GM12878 (cell line): ENCODE measurements at regions not wholly inside any gene's neighbourhood (a gene's known extent, or its start where the extent isn't known, plus 50 kb on each side); places are given as distances from the start of the nearest gene placed in this dataset.

Experiments
- ATAC-seq: fragments of 200-7000 bp; cut with Tn5 transposase; 3 replicates; pipeline ENCODE4 v1.9.1; 2020; ENCODE audit warnings: mild to moderate bottlenecking, moderate library complexity
- BruUV-seq: library from RNA; stranded (reverse); fragments of 400-500 nt; replicated peaks from 2 replicates; lab custom pipeline; 2021; lab: Mats Ljungman, UMichigan
- CTCF ChIA-PET: fragments of 300-600 bp; sonication (Branson Sonifier 250); formaldehyde crosslinking; extraction: SDS; loops from one replicate; lab custom pipeline; 2021; ENCODE audit warnings: inconsistent platforms; lab: Yijun Ruan, JAX
- POLR2A ChIA-PET: fragments of 350-600 bp; formaldehyde crosslinking; extraction: SDS; loops from one replicate; lab custom pipeline; 2021; ENCODE audit warnings: inconsistent platforms; lab: Charles Lee
- RAD21 ChIA-PET: fragments of 300-600 bp; sonication (Branson Sonifier 250); formaldehyde crosslinking; loops from one replicate; lab custom pipeline; 2023; ENCODE audit warnings: antibody characterized with exemption; ENCODE audit not compliant: unreplicated experiment; lab: Charles Lee
- SMC1A ChIA-PET: fragments of 300-600 bp; sonication (Branson Sonifier 250); formaldehyde crosslinking; loops from one replicate; lab custom pipeline; 2023; ENCODE audit not compliant: unreplicated experiment, uncharacterized antibody; lab: Charles Lee
- DNase-seq: peaks from one replicate; pipeline ENCODE4 v3.0.0-alpha.2; 2011; ENCODE audit warnings: low read depth, low spot score
- FAIRE-seq: peaks from 3 replicates; lab custom pipeline; 2011; peaks lifted over from hg19 to GRCh38; lab: Jason Lieb, UNC
- H2AFZ ChIP-seq: 2 replicates; pipeline ENCODE4 v1.6.0; 2011; ENCODE audit warnings: low read depth, low read length, control low read depth; ENCODE audit not compliant: control insufficient read depth
- H3K27ac ChIP-seq: 2 replicates; pipeline ENCODE4 v1.5.1; 2011; ENCODE audit warnings: control low read depth; ENCODE audit not compliant: control insufficient read depth, insufficient read depth
- H3K27me3 ChIP-seq, 2 experiments: replicated peaks in 1 of 2; 2 replicates each; pipeline versions ENCODE4 v1.6.0 to v1.6.1; 2011; ENCODE audit warnings: low read length in 1 of 2; ENCODE audit not compliant: control insufficient read depth in 2 of 2, insufficient read depth in 2 of 2
- H3K36me3 ChIP-seq, 2 experiments: 2 replicates each; pipeline ENCODE4 v1.5.1; 2011; ENCODE audit warnings: low read length in 1 of 2; ENCODE audit not compliant: control insufficient read depth in 2 of 2, insufficient read depth in 2 of 2
- H3K4me1 ChIP-seq: 2 replicates; pipeline ENCODE4 v1.6.1; 2011; ENCODE audit warnings: mild to moderate bottlenecking, low read length, moderate library complexity, mixed read lengths; ENCODE audit not compliant: control insufficient read depth, insufficient read depth
- H3K4me2 ChIP-seq: 2 replicates; pipeline ENCODE4 v1.6.0; 2011; ENCODE audit warnings: control low read depth; ENCODE audit not compliant: control insufficient read depth, insufficient read depth
- H3K4me3 ChIP-seq: fragments of 200-600 bp; sonication (generic); 2 replicates; pipeline ENCODE4 v1.5.1; 2016
- H3K79me2 ChIP-seq: 2 replicates; pipeline ENCODE4 v1.6.0; 2011; ENCODE audit warnings: low read length; ENCODE audit not compliant: control insufficient read depth, insufficient read depth
- H3K9ac ChIP-seq: 2 replicates; pipeline ENCODE4 v1.8.0; 2011; ENCODE audit warnings: low read length, control low read depth, mixed read lengths; ENCODE audit not compliant: control insufficient read depth, insufficient read depth
- H3K9me3 ChIP-seq: replicated peaks from 3 replicates; pipeline ENCODE4 v1.5.1; 2011; ENCODE audit warnings: mild to moderate bottlenecking, low read length; ENCODE audit not compliant: control insufficient read depth, insufficient read depth
- H4K20me1 ChIP-seq: 2 replicates; pipeline ENCODE4 v1.6.0; 2011; ENCODE audit not compliant: control insufficient read depth, insufficient read depth
- CREM ChIP-seq: IDR thresholded peaks from 2 replicates; pipeline ENCODE4 v1.6.1; 2014; ENCODE audit warnings: antibody characterized with exemption, low read depth
- HDAC2 ChIP-seq: fragments of 200-600 bp; sonication (generic); IDR thresholded peaks from 2 replicates; pipeline ENCODE4 v1.6.1; 2017
- IKZF1 ChIP-seq: fragments of 450-650 bp; conservative IDR thresholded peaks from 2 replicates; pipeline ENCODE4 v1.6.1; 2017; ENCODE audit warnings: antibody characterized with exemption, mild to moderate bottlenecking
- NFYA ChIP-seq: IDR thresholded peaks from 2 replicates; pipeline ENCODE4 v1.6.1; 2011; ENCODE audit warnings: low read depth, mild to moderate bottlenecking, low read length, improper control_type of control experiment, borderline replicate concordance
- NFYB ChIP-seq: IDR thresholded peaks from 2 replicates; pipeline ENCODE4 v1.6.1; 2011; ENCODE audit warnings: low read depth, mild to moderate bottlenecking, low read length, improper control_type of control experiment, moderate library complexity; ENCODE audit not compliant: insufficient read depth
- NKRF ChIP-seq: fragments of 450-650 bp; conservative IDR thresholded peaks from 2 replicates; pipeline ENCODE4 v1.6.1; 2017; ENCODE audit warnings: mild to moderate bottlenecking, moderate library complexity
- PML ChIP-seq: IDR thresholded peaks from 2 replicates; pipeline ENCODE4 v1.6.1; 2012; ENCODE audit warnings: low read length, inconsistent platforms
- POLR2AphosphoS5 ChIP-seq: IDR thresholded peaks from 2 replicates; pipeline ENCODE4 v1.6.1; 2011; ENCODE audit warnings: mild to moderate bottlenecking, low read length, inconsistent platforms
- SIX5 ChIP-seq: IDR thresholded peaks from 2 replicates; pipeline ENCODE4 v1.6.1; 2011; ENCODE audit warnings: mild to moderate bottlenecking, low read depth, low read length, moderate library complexity; ENCODE audit not compliant: severe bottlenecking
- SREBF1 ChIP-seq: IDR thresholded peaks from 2 replicates; pipeline ENCODE4 v1.6.1; 2012; ENCODE audit warnings: mild to moderate bottlenecking, low read length
- SUPT20H ChIP-seq: IDR thresholded peaks from 2 replicates; pipeline ENCODE4 v1.6.1; 2011; ENCODE audit warnings: low read depth, mild to moderate bottlenecking, low read length, moderate library complexity, borderline replicate concordance; ENCODE audit not compliant: control insufficient read depth
- TAF1 ChIP-seq: IDR thresholded peaks from 2 replicates; pipeline ENCODE4 v1.6.1; 2011; ENCODE audit warnings: mild to moderate bottlenecking, low read depth, low read length, borderline replicate concordance
- YY1 ChIP-seq: IDR thresholded peaks from 2 replicates; pipeline ENCODE4 v1.6.1; 2011; ENCODE audit warnings: low read depth, mild to moderate bottlenecking, low read length
- ZNF207 ChIP-seq: fragments of 450-650 bp; IDR thresholded peaks from 2 replicates; pipeline ENCODE4 v1.6.1; 2014; ENCODE audit warnings: antibody characterized with exemption, mild to moderate bottlenecking, borderline replicate concordance
- ZSCAN29 ChIP-seq: fragments of 450-650 bp; IDR thresholded peaks from 2 replicates; pipeline ENCODE4 v1.6.1; 2017; ENCODE audit warnings: mild to moderate bottlenecking, moderate library complexity
- WGBS: methylation state at CpG from one replicate; pipeline ENCODE4 v1.1.6; 2016; ENCODE audit warnings: low lambda C conversion rate; ENCODE audit not compliant: insufficient replicate concordance, insufficient coverage; ENCODE audit errors: missing lambda C conversion rate; 5-methylcytosine and 5-hydroxymethylcytosine counted together
- in situ Hi-C: fragments of 300-500 bp; cut with MboI; formaldehyde crosslinking; loops from 9 replicates; pipeline ENCODE4 v1.14.3; 2018; ENCODE audit warnings: mixed read lengths
- intact Hi-C: fragments of 100-400 bp; cut with micrococcal nuclease; formaldehyde crosslinking; loops from one replicate; pipeline ENCODE4 v1.14.2; 2022; ENCODE audit not compliant: unreplicated experiment
- TF ChIP-seq, protein P1 (sequence below), 3 experiments: IDR thresholded peaks in 2 of 3; conservative IDR thresholded peaks in 1 of 3; 2 replicates each; pipeline ENCODE4 v1.5.1; 2011; ENCODE audit warnings: low read depth in 3 of 3, low read length in 3 of 3, mild to moderate bottlenecking in 3 of 3, control low read depth in 2 of 3, moderate library complexity in 2 of 3, inconsistent platforms in 1 of 3, mixed read lengths in 1 of 3; ENCODE audit not compliant: control insufficient read depth in 2 of 3, insufficient read depth in 1 of 3; ENCODE audit errors: extremely low read depth in 1 of 3

- CTCF ChIA-PET = interaction anchor here (2.0 kb wide), 1 partner anchor 10 kb away, joined by 4 read pairs; no protein-coding TSS in a partner anchor
- BruUV-seq = no TSS peak
- no peak for FAIRE-seq
These were observed 680.0 kb downstream of the EPHA4 start for GRCh38 chr2:220892018-220892634.

DNA sequence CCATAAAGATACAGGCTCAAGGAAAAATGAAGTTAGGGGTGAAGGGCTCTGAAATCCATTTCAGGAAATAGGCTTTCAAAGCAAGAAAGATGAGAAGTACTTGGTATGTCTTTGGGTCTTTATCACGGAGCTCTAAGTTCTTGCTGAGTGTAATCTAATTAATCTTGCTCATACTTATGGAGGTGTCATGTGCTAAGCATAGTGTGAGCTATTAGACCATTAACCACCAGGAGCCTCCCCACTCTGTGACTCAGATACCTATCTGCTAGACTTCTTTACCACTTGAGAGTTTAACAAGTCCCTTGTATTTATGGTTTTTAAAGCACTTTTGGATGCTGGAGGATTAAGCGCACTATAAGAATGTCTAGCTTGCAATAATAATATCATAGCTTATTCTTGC lies 678.7 kb downstream of the EPHA4 start:
- Histone ChIP-seq H3K27me3 (no peaks in the 10 kb centered on the region), H3K4me1 (no peaks in the 10 kb centered on the region), H3K4me3 (no peak overlapping the region), H3K27ac (no peak overlapping the region), H3K79me2 (no peaks in the 10 kb centered on the region), H3K36me3 (no peaks in the 10 kb centered on the region), H4K20me1 (no peaks in the 10 kb centered on the region), H3K4me2 (no peak overlapping the region), H2AFZ (no peak overlapping the region), H3K9ac (no peak overlapping the region), H3K9me3 (no peaks in the 10 kb centered on the region)
- in situ Hi-C loops = no loop called here
- POLR2A ChIA-PET = no interaction called here
- WGBS = 48% methylated on average over 2 of the region's 2 CpGs
- FAIRE-seq = no peak
- ATAC-seq = peak; percentile 53
- SMC1A ChIA-PET = interaction anchor here (1.0 kb wide), 1 partner anchor 572 kb away, joined by 3 read pairs; no protein-coding TSS in a partner anchor
- no TSS peak for BruUV-seq
- no peak for DNase-seq
- RAD21 ChIA-PET = no interaction called here
- intact Hi-C loops = no loop called here
- CTCF ChIA-PET = interaction anchor here (1.1 to 2.0 kb wide), 2 partner anchors 8 to 11 kb away, joined by 3 to 4 read pairs; no protein-coding TSS in a partner anchor
- TF ChIP-seq CREM (no peak), NKRF (no peak), SREBF1 (no peak), SUPT20H (no peak), ZSCAN29 (no peak), NFYA (no peak), IKZF1 (no peak), YY1 (no peak), ZNF207 (no peak), POLR2AphosphoS5 (no peak), SIX5 (no peak), PML (no peak), HDAC2 (no peak)
- TF ChIP-seq, protein P1, sequence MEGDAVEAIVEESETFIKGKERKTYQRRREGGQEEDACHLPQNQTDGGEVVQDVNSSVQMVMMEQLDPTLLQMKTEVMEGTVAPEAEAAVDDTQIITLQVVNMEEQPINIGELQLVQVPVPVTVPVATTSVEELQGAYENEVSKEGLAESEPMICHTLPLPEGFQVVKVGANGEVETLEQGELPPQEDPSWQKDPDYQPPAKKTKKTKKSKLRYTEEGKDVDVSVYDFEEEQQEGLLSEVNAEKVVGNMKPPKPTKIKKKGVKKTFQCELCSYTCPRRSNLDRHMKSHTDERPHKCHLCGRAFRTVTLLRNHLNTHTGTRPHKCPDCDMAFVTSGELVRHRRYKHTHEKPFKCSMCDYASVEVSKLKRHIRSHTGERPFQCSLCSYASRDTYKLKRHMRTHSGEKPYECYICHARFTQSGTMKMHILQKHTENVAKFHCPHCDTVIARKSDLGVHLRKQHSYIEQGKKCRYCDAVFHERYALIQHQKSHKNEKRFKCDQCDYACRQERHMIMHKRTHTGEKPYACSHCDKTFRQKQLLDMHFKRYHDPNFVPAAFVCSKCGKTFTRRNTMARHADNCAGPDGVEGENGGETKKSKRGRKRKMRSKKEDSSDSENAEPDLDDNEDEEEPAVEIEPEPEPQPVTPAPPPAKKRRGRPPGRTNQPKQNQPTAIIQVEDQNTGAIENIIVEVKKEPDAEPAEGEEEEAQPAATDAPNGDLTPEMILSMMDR (IDR thresholded peaks at IDR 0.05 in 2 of 3, conservative IDR thresholded peaks at IDR 0.05 in 1 of 3; ENCODE audit: control insufficient read depth in 2 of 3, extremely low read depth in 1 of 3, insufficient read depth in 1 of 3, low read depth in 3 of 3, low read length in 3 of 3) = no peak; a peak in 1 of 6 replicates

More at GRCh38 chr2:220892018-220892634, 680.0 kb downstream of the EPHA4 start:
- Histone ChIP-seq H3K4me2 (no peak overlapping the region), H3K79me2 (no peaks in the 10 kb centered on the region), H2AFZ (no peak overlapping the region), H3K4me1 (no peaks in the 10 kb centered on the region), H3K27ac (no peak overlapping the region), H3K36me3 (no peaks in the 10 kb centered on the region), H3K4me3 (no peak overlapping the region), H3K27me3 (no peaks in the 10 kb centered on the region), H3K9me3 (no peaks in the 10 kb centered on the region), H3K9ac (no peak overlapping the region), H4K20me1 (no peaks in the 10 kb centered on the region)
- WGBS = 28% methylated on average over 5 of the region's 5 CpGs
- no peak for TF ChIP-seq TAF1
- TF ChIP-seq NFYB = no peak
- in situ Hi-C loops (no loop called here), intact Hi-C loops (no loop called here)
- ATAC-seq = no peak
- no peak for DNase-seq
- ChIA-PET POLR2A (no interaction called here), RAD21 (no interaction called here), SMC1A (interaction anchor here (1.0 to 1.3 kb wide), 2 partner anchors 9 to 573 kb away, joined by 3 read pairs; no protein-coding TSS in a partner anchor)
